CD4-positive, alpha-beta T cell (primary cell): ENCODE measurements at regions not wholly inside any gene's neighbourhood (a gene's known extent, or its start where the extent isn't known, plus 50 kb on each side); places are given as distances from the start of the nearest gene placed in this dataset.

Source experiments
- ATAC-seq: fragments of 200-7000 bp; cut with Tn5 transposase; one replicate; pipeline ENCODE4 v1.10.0; 2022; ENCODE audit warnings: mild to moderate bottlenecking; ENCODE audit not compliant: poor library complexity
- CTCF ChIA-PET: fragments of 350-600 bp; sonication (Branson Sonifier 250); formaldehyde crosslinking; loops from one replicate; lab custom pipeline; 2021; ENCODE audit warnings: antibody characterized with exemption, inconsistent platforms; lab: Charles Lee
- POLR2A ChIA-PET: fragments of 350-600 bp; sonication (Branson Sonifier 250); formaldehyde crosslinking; loops from one replicate; lab custom pipeline; 2021; ENCODE audit warnings: antibody characterized with exemption, inconsistent platforms; lab: Charles Lee
- DNase-seq, 14 experiments: peaks; one replicate each; pipeline ENCODE4 v3.0.0-alpha.2; 2013 to 2020; ENCODE audit warnings: mixed read lengths in 2 of 14
- H3K27ac ChIP-seq, 2 donors: one replicate each; pipeline versions ENCODE4 v1.5.1 to v1.7.0; 2013; ENCODE audit warnings: low read length in 2 of 2, low read depth in 1 of 2, mild to moderate bottlenecking in 1 of 2
- H3K27me3 ChIP-seq, 2 experiments: 1 replicate in 1 of 2; 2 replicates in 1 of 2; pipeline versions ENCODE4 v1.6.1 to v1.7.0; 2013; ENCODE audit warnings: low read length in 2 of 2, control low read depth in 1 of 2, mild to moderate bottlenecking in 1 of 2, moderate library complexity in 1 of 2; ENCODE audit not compliant: insufficient read depth in 2 of 2, control insufficient read depth in 1 of 2
- H3K36me3 ChIP-seq: one replicate; pipeline ENCODE4 v1.6.1; 2013; ENCODE audit warnings: low read length, control low read depth; ENCODE audit not compliant: insufficient read depth
- H3K4me1 ChIP-seq: one replicate; pipeline ENCODE4 v1.6.1; 2013; ENCODE audit warnings: low read length, control low read depth; ENCODE audit not compliant: insufficient read depth
- H3K4me3 ChIP-seq: one replicate; pipeline ENCODE4 v1.5.1; 2013; ENCODE audit warnings: mild to moderate bottlenecking, low read length, moderate library complexity
- H3K9me3 ChIP-seq, 2 experiments: 1 replicate in 1 of 2; 2 replicates in 1 of 2; pipeline versions ENCODE4 v1.6.1 to v1.7.0; 2013; ENCODE audit warnings: low read length in 2 of 2, mild to moderate bottlenecking in 2 of 2, control low read depth in 1 of 2, moderate library complexity in 1 of 2; ENCODE audit not compliant: control insufficient read depth in 1 of 2, insufficient read depth in 1 of 2
- H3K27ac Mint-ChIP-seq: one replicate; pipeline ENCODE4 v1.8.0; 2020; ENCODE audit warnings: mixed read lengths
- H3K27me3 Mint-ChIP-seq: one replicate; pipeline ENCODE4 v1.8.0; 2021; ENCODE audit warnings: mixed read lengths
- H3K36me3 Mint-ChIP-seq: one replicate; pipeline ENCODE4 v1.8.0; 2021; ENCODE audit warnings: low read depth, mixed read lengths
- H3K4me1 Mint-ChIP-seq: one replicate; pipeline ENCODE4 v1.8.0; 2021; ENCODE audit warnings: low read depth, mixed read lengths
- H3K4me3 Mint-ChIP-seq: one replicate; pipeline ENCODE4 v1.8.0; 2020; ENCODE audit warnings: mild to moderate bottlenecking, mixed read lengths
- H3K9me3 Mint-ChIP-seq: one replicate; pipeline ENCODE4 v1.8.0; 2020; ENCODE audit warnings: mixed read lengths
- CTCF ChIP-seq: fragments of 200-600 bp; IDR thresholded peaks from one replicate; pipeline ENCODE4 v1.8.0; 2022; ENCODE audit warnings: antibody characterized with exemption, mild to moderate bottlenecking
- intact Hi-C, 2 experiments: fragments of 100-400 bp; cut with DNase I in 1 of 2; cut with micrococcal nuclease in 1 of 2; formaldehyde crosslinking; loops; one replicate each; pipeline versions ENCODE4 v1.15.1 to v1.9.0; 2023 to 2025; cut with DNase I, micrococcal nuclease

GRCh38 chr16:59864981-59865666 lies 1131.0 kb upstream of the GOT2 start:
- no peaks in the 10 kb centered on the region for H3K36me3 ChIP-seq
- CTCF ChIA-PET: no interaction called here
- H3K27me3 Mint-ChIP-seq: no peaks in the 10 kb centered on the region
- H3K4me3 ChIP-seq: no peak overlapping the region
- no peaks in the 10 kb centered on the region for H3K27me3 ChIP-seq
- POLR2A ChIA-PET: no interaction called here
- peaks cover 23% of the 10 kb centered on the region for H3K9me3 Mint-ChIP-seq
- H3K27ac ChIP-seq: no peak overlapping the region
- no peak overlapping the region for H3K4me3 Mint-ChIP-seq
- H3K4me1 ChIP-seq: no peaks in the 10 kb centered on the region
- H3K36me3 Mint-ChIP-seq: no peaks in the 10 kb centered on the region
- no peak overlapping the region for H3K27ac Mint-ChIP-seq
- H3K9me3 ChIP-seq: peaks cover 3 to 11% of the 10 kb centered on the region in 2 experiments
- H3K4me1 Mint-ChIP-seq: no peaks in the 10 kb centered on the region
- TF ChIP-seq CTCF: no peak
- ATAC-seq (no peak), DNase-seq (no peak)
- intact Hi-C loops: no loop called here

DNA sequence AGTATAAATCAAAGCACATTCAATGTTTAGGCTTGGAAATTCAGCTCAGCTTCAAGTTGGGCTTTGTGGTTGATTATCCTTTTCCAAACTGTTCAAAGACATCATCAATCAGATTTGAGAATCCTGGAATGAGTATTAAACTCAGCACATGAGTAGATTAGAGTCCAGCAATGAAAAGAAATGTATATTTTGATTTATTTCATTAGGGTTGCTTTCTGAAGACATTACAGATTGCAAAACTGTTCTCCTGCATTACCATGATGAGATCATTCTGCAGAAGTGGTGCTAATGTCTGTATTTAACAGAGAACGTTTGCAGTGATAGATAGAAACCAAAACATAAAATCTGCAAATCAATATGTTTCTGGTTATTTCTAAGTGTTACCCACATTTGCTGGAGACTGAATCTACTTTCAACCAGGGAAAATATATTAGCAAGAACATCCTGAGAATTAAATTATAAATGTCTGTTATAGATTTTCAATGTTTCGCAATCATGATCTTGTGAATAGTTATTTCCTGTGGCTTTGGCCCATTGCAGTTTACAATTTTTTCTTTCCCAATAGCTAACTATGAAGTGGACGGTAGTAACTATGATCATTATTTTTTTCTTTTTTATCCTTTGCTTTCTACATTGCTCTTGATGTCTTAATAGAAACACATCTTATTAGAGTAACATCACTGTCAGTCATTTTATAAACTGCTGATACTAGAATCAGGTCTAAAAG lies 1125.7 kb upstream of the GOT2 start:
- Histone ChIP-seq H3K27me3 (no peaks in the 10 kb centered on the region), H3K9me3 (no peaks in the 10 kb centered on the region), H3K36me3 (no peaks in the 10 kb centered on the region), H3K4me1 (no peaks in the 10 kb centered on the region), H3K4me3 (no peak overlapping the region), H3K27ac (no peak overlapping the region)
- Mint-ChIP-seq H3K27ac (no peak overlapping the region), H3K4me1 (no peaks in the 10 kb centered on the region), H3K27me3 (no peaks in the 10 kb centered on the region), H3K4me3 (no peak overlapping the region), H3K36me3 (no peaks in the 10 kb centered on the region), H3K9me3 (peaks cover 21% of the 10 kb centered on the region)
- no peak for TF ChIP-seq CTCF
- intact Hi-C loops: no loop called here
- ChIA-PET POLR2A (no interaction called here), CTCF (no interaction called here)
- DNase-seq (no peak), ATAC-seq (no peak)

- Histone ChIP-seq H3K4me1 (no peaks in the 10 kb centered on the region), H3K36me3 (no peaks in the 10 kb centered on the region), H3K9me3 (no peaks in the 10 kb centered on the region), H3K27ac (no peak overlapping the region), H3K4me3 (no peak overlapping the region), H3K27me3 (no peaks in the 10 kb centered on the region)
- CTCF ChIA-PET: no interaction called here
- no peak for TF ChIP-seq CTCF
- ATAC-seq (no peak), DNase-seq (no peak)
- Mint-ChIP-seq H3K36me3 (no peaks in the 10 kb centered on the region), H3K4me3 (no peak overlapping the region), H3K9me3 (peaks cover 6% of the 10 kb centered on the region), H3K27me3 (no peaks in the 10 kb centered on the region), H3K4me1 (no peaks in the 10 kb centered on the region), H3K27ac (no peak overlapping the region)
- POLR2A ChIA-PET: no interaction called here
- intact Hi-C loops: no loop called here
Measured at GRCh38 chr16:59854846-59855439, 1120.8 kb upstream of the GOT2 start.
